ENCODE measurements at regions not wholly inside any gene's neighbourhood (a gene's known extent, or its start where the extent isn't known, plus 50 kb on each side); places are given as distances from the start of the nearest gene placed in this dataset.

DNA sequence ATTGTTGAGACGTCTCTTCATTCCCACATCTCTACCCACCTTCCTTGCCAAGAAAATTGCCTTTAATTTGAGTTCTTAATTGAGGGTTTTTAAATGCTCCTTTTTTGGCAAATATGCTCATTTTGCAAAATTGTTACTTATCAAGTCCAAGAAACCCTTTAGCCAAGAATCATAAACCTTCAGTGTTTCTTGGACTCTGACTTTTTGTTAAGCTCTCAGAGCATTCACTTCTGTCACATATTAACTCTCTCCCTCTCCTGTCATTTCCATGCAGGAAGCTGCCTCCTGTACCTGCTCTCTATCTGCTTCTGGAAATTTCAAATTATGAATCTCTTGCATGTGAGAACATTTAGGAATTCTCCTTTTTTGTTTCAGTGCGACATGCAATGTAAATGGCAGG is 100.0 kb upstream of the PIEZO2 start:
- no peak overlapping the region for H3K27ac ChIP-seq (ENCODE audit: low read depth, low read length)
- no peak overlapping the region for H3K9ac ChIP-seq (ENCODE audit: low read depth, low read length)
- H3K9me3 ChIP-seq (ENCODE audit: control insufficient read depth, insufficient read depth, low read length), result no peaks in the 10 kb centered on the region
- no peaks in the 10 kb centered on the region for H3K27me3 ChIP-seq (ENCODE audit: control insufficient read depth, insufficient read depth, low read length)
- no peaks in the 10 kb centered on the region for H3K36me3 ChIP-seq (ENCODE audit: control insufficient read depth, insufficient read depth, low read length)
- no peaks in the 10 kb centered on the region for H3K4me1 ChIP-seq (ENCODE audit: control insufficient read depth, insufficient read depth, low read length)
- H3K4me3 ChIP-seq (ENCODE audit: low read depth, low read length), result no peak overlapping the region

- H3K9me3 ChIP-seq (ENCODE audit: control insufficient read depth, insufficient read depth, low read length), result no peaks in the 10 kb centered on the region
These were observed 98.1 kb upstream of the PIEZO2 start for GRCh38 chr18:11247381-11247970.

GRCh38 chr18:11246495-11247300 is 97.3 kb upstream of the PIEZO2 start:
- Histone ChIP-seq H3K27me3 (ENCODE audit: control insufficient read depth, insufficient read depth, low read length) (no peaks in the 10 kb centered on the region), H3K4me3 (ENCODE audit: low read depth, low read length) (no peak overlapping the region), H3K9me3 (ENCODE audit: control insufficient read depth, insufficient read depth, low read length) (no peaks in the 10 kb centered on the region), H3K4me1 (ENCODE audit: control insufficient read depth, insufficient read depth, low read length) (no peaks in the 10 kb centered on the region), H3K9ac (ENCODE audit: low read depth, low read length) (no peak overlapping the region), H3K27ac (ENCODE audit: low read depth, low read length) (no peak overlapping the region), H3K36me3 (ENCODE audit: control insufficient read depth, insufficient read depth, low read length) (no peaks in the 10 kb centered on the region)

More at GRCh38 chr18:11247381-11247970, 98.1 kb upstream of the PIEZO2 start:
- no peaks in the 10 kb centered on the region for H3K4me1 ChIP-seq (ENCODE audit: control insufficient read depth, insufficient read depth, low read length)
- no peak overlapping the region for H3K27ac ChIP-seq (ENCODE audit: low read depth, low read length)
- no peaks in the 10 kb centered on the region for H3K36me3 ChIP-seq (ENCODE audit: control insufficient read depth, insufficient read depth, low read length)
- no peak overlapping the region for H3K9ac ChIP-seq (ENCODE audit: low read depth, low read length)
- H3K4me3 ChIP-seq (ENCODE audit: low read depth, low read length), result no peak overlapping the region
- no peaks in the 10 kb centered on the region for H3K27me3 ChIP-seq (ENCODE audit: control insufficient read depth, insufficient read depth, low read length)

- Histone ChIP-seq H3K9ac (ENCODE audit: low read depth, low read length) (no peak overlapping the region), H3K27ac (ENCODE audit: low read depth, low read length) (no peak overlapping the region), H3K4me3 (ENCODE audit: low read depth, low read length) (no peak overlapping the region), H3K36me3 (ENCODE audit: control insufficient read depth, insufficient read depth, low read length) (no peaks in the 10 kb centered on the region), H3K27me3 (ENCODE audit: control insufficient read depth, insufficient read depth, low read length) (no peaks in the 10 kb centered on the region), H3K9me3 (ENCODE audit: control insufficient read depth, insufficient read depth, low read length) (no peaks in the 10 kb centered on the region), H3K4me1 (ENCODE audit: control insufficient read depth, insufficient read depth, low read length) (no peaks in the 10 kb centered on the region)
These were observed 96.5 kb upstream of the PIEZO2 start for GRCh38 chr18:11245879-11246278.

DNA sequence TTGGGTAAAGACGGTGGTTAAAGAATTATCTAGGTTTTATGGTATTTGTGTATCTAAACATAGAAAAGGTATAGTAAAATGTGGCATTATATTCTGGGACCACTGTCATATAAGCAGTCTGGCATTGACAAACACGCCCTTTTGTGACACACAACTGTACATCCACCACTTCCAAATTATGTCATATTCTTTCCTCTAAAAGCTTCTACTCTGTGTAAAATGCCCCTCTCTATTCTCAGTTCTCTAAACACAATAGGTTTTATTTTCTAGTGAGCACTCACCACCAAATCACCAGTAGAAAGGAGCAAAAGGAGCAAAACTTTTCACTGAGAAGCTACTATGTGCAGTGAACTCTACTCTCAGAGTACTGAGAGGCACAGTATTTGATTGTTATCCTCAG is 88.1 kb upstream of the PIEZO2 start:
- Histone ChIP-seq H3K4me1 (ENCODE audit: control insufficient read depth, insufficient read depth, low read length) (no peaks in the 10 kb centered on the region), H3K9ac (ENCODE audit: low read depth, low read length) (no peak overlapping the region), H3K9me3 (ENCODE audit: control insufficient read depth, insufficient read depth, low read length) (no peaks in the 10 kb centered on the region), H3K4me3 (ENCODE audit: low read depth, low read length) (no peak overlapping the region), H3K36me3 (ENCODE audit: control insufficient read depth, insufficient read depth, low read length) (no peaks in the 10 kb centered on the region), H3K27me3 (ENCODE audit: control insufficient read depth, insufficient read depth, low read length) (no peaks in the 10 kb centered on the region), H3K27ac (ENCODE audit: low read depth, low read length) (no peak overlapping the region)

GRCh38 chr18:11237066-11237465 is 87.7 kb upstream of the PIEZO2 start:
- Histone ChIP-seq H3K27ac (ENCODE audit: low read depth, low read length) (no peak overlapping the region), H3K9ac (ENCODE audit: low read depth, low read length) (no peak overlapping the region), H3K4me3 (ENCODE audit: low read depth, low read length) (no peak overlapping the region), H3K36me3 (ENCODE audit: control insufficient read depth, insufficient read depth, low read length) (no peaks in the 10 kb centered on the region), H3K4me1 (ENCODE audit: control insufficient read depth, insufficient read depth, low read length) (no peaks in the 10 kb centered on the region), H3K9me3 (ENCODE audit: control insufficient read depth, insufficient read depth, low read length) (no peaks in the 10 kb centered on the region), H3K27me3 (ENCODE audit: control insufficient read depth, insufficient read depth, low read length) (no peaks in the 10 kb centered on the region)

DNA sequence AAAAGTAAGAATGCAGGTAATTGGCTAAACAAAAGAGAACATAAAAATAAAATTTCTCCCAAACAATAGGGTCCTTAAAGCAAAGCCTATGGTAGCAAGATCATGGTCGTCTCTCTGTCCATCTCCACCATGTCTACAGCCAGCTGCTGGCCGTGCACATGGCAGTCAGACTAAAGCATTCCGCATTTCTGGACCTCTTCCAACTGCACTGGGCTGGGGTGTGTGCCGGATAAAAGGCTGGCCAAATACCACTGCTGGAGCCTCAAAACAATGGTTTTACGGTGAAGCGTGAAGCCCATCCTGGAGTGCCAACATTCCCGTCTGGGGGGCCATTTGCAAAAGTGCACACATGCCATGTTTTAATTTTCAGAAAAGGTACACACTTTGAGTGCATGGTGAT is 74.8 kb upstream of the PIEZO2 start:
- Histone ChIP-seq H3K27ac (ENCODE audit: low read depth, low read length) (no peak overlapping the region), H3K9ac (ENCODE audit: low read depth, low read length) (no peak overlapping the region), H3K27me3 (ENCODE audit: control insufficient read depth, insufficient read depth, low read length) (no peaks in the 10 kb centered on the region), H3K4me3 (ENCODE audit: low read depth, low read length) (no peak overlapping the region), H3K4me1 (ENCODE audit: control insufficient read depth, insufficient read depth, low read length) (no peaks in the 10 kb centered on the region), H3K36me3 (ENCODE audit: control insufficient read depth, insufficient read depth, low read length) (no peaks in the 10 kb centered on the region), H3K9me3 (ENCODE audit: control insufficient read depth, insufficient read depth, low read length) (no peaks in the 10 kb centered on the region)

DNA sequence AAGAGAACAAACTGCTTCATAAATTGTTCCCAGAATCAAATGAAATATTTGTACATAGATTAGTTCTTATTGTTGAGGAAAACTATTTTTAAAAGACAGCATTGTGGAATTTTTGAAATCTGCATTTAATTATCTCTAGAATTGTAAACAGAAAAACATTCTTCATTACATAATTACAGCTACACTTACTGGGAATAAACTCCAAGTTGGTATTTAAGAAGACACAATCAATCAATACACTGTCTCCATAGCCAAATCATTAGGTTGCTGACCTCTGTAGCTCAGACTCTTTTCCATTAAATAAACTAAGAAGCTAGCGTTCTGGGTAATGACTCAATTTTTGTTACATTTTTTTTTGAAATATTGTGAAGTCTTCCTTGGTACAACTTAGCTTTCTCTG is 70.2 kb upstream of the PIEZO2 start:
- H3K27ac ChIP-seq (ENCODE audit: low read depth, low read length), result no peak overlapping the region
- H3K4me3 ChIP-seq (ENCODE audit: low read depth, low read length), result no peak overlapping the region
- H3K9ac ChIP-seq (ENCODE audit: low read depth, low read length), result no peak overlapping the region
- peaks cover 9% of the 10 kb centered on the region for H3K4me1 ChIP-seq (ENCODE audit: control insufficient read depth, insufficient read depth, low read length)
- H3K27me3 ChIP-seq (ENCODE audit: control insufficient read depth, insufficient read depth, low read length), result no peaks in the 10 kb centered on the region
- no peaks in the 10 kb centered on the region for H3K9me3 ChIP-seq (ENCODE audit: control insufficient read depth, insufficient read depth, low read length)
- H3K36me3 ChIP-seq (ENCODE audit: control insufficient read depth, insufficient read depth, low read length), result no peaks in the 10 kb centered on the region

GRCh38 chr18:11215216-11215615 is 65.8 kb upstream of the PIEZO2 start:
- no peaks in the 10 kb centered on the region for H3K27me3 ChIP-seq (ENCODE audit: control insufficient read depth, insufficient read depth, low read length)
- no peak overlapping the region for H3K9ac ChIP-seq (ENCODE audit: low read depth, low read length)

GRCh38 chr18:11204020-11204419 is 54.7 kb upstream of the PIEZO2 start:
- Histone ChIP-seq H3K27ac (ENCODE audit: low read depth, low read length) (no peak overlapping the region), H3K27me3 (ENCODE audit: control insufficient read depth, insufficient read depth, low read length) (no peaks in the 10 kb centered on the region), H3K9me3 (ENCODE audit: control insufficient read depth, insufficient read depth, low read length) (no peaks in the 10 kb centered on the region), H3K4me3 (ENCODE audit: low read depth, low read length) (no peak overlapping the region), H3K9ac (ENCODE audit: low read depth, low read length) (no peak overlapping the region), H3K4me1 (ENCODE audit: control insufficient read depth, insufficient read depth, low read length) (no peaks in the 10 kb centered on the region), H3K36me3 (ENCODE audit: control insufficient read depth, insufficient read depth, low read length) (no peaks in the 10 kb centered on the region)

More at GRCh38 chr18:11215216-11215615, 65.8 kb upstream of the PIEZO2 start:
- Histone ChIP-seq H3K9me3 (ENCODE audit: control insufficient read depth, insufficient read depth, low read length) (no peaks in the 10 kb centered on the region), H3K4me3 (ENCODE audit: low read depth, low read length) (no peak overlapping the region), H3K4me1 (ENCODE audit: control insufficient read depth, insufficient read depth, low read length) (peaks cover 9% of the 10 kb centered on the region), H3K36me3 (ENCODE audit: control insufficient read depth, insufficient read depth, low read length) (no peaks in the 10 kb centered on the region), H3K27ac (ENCODE audit: low read depth, low read length) (no peak overlapping the region)

- no peak overlapping the region for H3K4me3 ChIP-seq (ENCODE audit: low read depth, low read length)
- no peaks in the 10 kb centered on the region for H3K4me1 ChIP-seq (ENCODE audit: control insufficient read depth, insufficient read depth, low read length)
- no peaks in the 10 kb centered on the region for H3K36me3 ChIP-seq (ENCODE audit: control insufficient read depth, insufficient read depth, low read length)
- no peaks in the 10 kb centered on the region for H3K27me3 ChIP-seq (ENCODE audit: control insufficient read depth, insufficient read depth, low read length)
- H3K27ac ChIP-seq (ENCODE audit: low read depth, low read length), result no peak overlapping the region
- H3K9ac ChIP-seq (ENCODE audit: low read depth, low read length), result no peak overlapping the region
- no peaks in the 10 kb centered on the region for H3K9me3 ChIP-seq (ENCODE audit: control insufficient read depth, insufficient read depth, low read length)
These were observed 50.1 kb upstream of the PIEZO2 start for GRCh38 chr18:11199477-11199876.
